HG03442 (cell line): ENCODE measurements at regions not wholly inside any gene's neighbourhood (a gene's known extent, or its start where the extent isn't known, plus 50 kb on each side); places are given as distances from the start of the nearest gene placed in this dataset.

ENCODE experiments used
- ATAC-seq: cut with Tn5 transposase; IDR thresholded peaks from one replicate; pipeline ENCODE4 v1.9.1; 2021; ENCODE audit warnings: mild to moderate bottlenecking, moderate library complexity; ENCODE audit not compliant: unreplicated experiment

GRCh38 chr1:75668813-75669212, 55.7 kb upstream of the ACADM start:
- ATAC-seq = no peak

- no peak for ATAC-seq
Observed at GRCh38 chr1:75671708-75672107, 52.8 kb upstream of the ACADM start.

DNA sequence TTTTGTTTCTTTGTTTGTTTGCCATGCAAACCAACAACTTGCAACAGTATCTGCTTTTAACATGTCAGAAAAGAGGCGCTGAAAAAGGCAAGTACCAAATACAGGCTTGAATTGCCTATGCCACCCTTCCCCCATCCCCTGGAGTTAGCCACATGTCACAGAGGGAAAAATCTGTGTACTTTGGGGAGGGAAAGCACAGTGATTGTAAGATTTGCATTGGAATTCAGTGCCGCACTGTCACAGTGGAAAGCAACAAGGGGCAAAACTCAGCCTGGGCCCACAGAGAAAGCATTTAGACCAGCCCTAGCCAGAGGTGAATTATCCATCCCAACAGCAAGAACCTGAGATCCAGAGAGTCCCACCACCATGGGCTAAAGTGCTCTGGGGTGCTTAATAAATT, 52.4 kb upstream of the ACADM start:
- ATAC-seq = no peak

- ATAC-seq = peak; percentile 56
Observed at GRCh38 chr1:75672528-75673393, 51.7 kb upstream of the ACADM start.

GRCh38 chr1:75673399-75673798, 51.1 kb upstream of the ACADM start:
- no peak for ATAC-seq

- no peak for ATAC-seq
Observed at GRCh38 chr1:75673885-75674284, 50.6 kb upstream of the ACADM start.
